ENCODE measurements at regions not wholly inside any gene's neighbourhood (a gene's known extent, or its start where the extent isn't known, plus 50 kb on each side); places are given as distances from the start of the nearest gene placed in this dataset.
A peak's percentile ranks its signal among the peaks of the same experiment; 100 is the strongest.

DNA sequence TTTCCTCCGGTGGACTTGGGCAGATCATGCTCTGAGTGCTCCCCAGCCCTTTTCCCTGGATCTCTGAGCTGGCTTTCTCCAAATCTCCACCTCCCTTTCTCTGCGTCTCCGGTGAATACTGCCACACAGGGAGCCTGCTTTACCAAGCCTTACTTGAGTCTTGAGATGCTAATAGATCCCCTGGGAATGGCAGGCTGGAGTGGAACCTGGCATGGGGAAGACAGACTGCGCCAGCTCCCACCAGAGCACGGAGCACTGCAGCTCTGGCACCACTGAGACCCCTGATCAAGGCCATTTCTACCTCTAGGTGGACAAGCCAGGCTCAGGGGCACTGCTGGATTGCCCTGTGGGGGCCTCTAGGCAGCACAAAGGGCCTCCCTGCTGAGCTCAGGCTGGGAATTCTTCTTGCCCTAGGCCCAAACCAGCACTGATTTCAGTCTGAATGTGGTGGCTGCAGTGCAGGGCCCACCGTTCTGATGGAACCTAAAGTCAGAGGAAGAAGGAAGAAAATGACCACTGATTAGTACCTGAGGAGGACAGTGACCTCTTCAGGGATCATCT, 74.3 kb upstream of the CRHR1 start:
- H3K27ac ChIP-seq, result no peak overlapping the region
- DNase-seq (no peak), ATAC-seq (no peak)
- no peaks in the 10 kb centered on the region for H3K9me3 ChIP-seq
- H3K4me3 ChIP-seq, result no peak overlapping the region
- intact Hi-C loops (cut with DNase I), result no loop called here
- H3K27me3 ChIP-seq (ENCODE audit: insufficient read depth in 3 of 3, low read length in 2 of 3), result peaks cover 0 to 24% (median 0%) of the 10 kb centered on the region in 3 donors
- WGBS, 3 donors, result 60 to 70% (median 66%) methylated on average over 6 of the region's 6 CpGs
- no peaks in the 10 kb centered on the region for H3K36me3 ChIP-seq (ENCODE audit: insufficient read depth in 1 of 2, low read depth in 1 of 2)
- H3K4me1 ChIP-seq, result no peaks in the 10 kb centered on the region
- TF ChIP-seq, protein P1, sequence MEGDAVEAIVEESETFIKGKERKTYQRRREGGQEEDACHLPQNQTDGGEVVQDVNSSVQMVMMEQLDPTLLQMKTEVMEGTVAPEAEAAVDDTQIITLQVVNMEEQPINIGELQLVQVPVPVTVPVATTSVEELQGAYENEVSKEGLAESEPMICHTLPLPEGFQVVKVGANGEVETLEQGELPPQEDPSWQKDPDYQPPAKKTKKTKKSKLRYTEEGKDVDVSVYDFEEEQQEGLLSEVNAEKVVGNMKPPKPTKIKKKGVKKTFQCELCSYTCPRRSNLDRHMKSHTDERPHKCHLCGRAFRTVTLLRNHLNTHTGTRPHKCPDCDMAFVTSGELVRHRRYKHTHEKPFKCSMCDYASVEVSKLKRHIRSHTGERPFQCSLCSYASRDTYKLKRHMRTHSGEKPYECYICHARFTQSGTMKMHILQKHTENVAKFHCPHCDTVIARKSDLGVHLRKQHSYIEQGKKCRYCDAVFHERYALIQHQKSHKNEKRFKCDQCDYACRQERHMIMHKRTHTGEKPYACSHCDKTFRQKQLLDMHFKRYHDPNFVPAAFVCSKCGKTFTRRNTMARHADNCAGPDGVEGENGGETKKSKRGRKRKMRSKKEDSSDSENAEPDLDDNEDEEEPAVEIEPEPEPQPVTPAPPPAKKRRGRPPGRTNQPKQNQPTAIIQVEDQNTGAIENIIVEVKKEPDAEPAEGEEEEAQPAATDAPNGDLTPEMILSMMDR (IDR thresholded peaks at IDR 0.05), result no peak

DNA sequence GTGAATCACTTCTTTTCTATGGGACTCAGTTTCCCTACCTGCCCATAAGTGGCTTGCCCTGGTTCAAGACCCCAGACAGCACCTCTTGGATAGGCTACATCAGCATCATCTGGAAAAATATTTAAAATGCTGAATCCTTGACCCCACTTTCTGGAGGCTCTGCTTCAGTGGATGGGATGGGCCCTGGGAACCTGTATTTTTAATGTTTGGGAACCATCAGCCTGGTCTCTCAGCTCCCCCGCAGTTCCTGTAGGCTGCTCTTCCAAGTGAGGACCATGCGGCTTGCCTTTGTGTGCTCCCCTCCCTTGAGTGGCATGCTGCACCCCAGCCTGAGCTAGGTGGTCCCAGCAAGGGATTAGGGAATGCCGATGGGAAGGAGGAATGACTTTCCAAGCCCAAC, 68.3 kb upstream of the CRHR1 start:
- DNase-seq, result no peak
- WGBS, 3 donors, result 56 to 64% (median 62%) methylated on average over 3 of the region's 3 CpGs
- peaks cover 0 to 15% (median 0%) of the 10 kb centered on the region in 3 donors for H3K27me3 ChIP-seq (ENCODE audit: insufficient read depth in 3 of 3, low read length in 2 of 3)

DNA sequence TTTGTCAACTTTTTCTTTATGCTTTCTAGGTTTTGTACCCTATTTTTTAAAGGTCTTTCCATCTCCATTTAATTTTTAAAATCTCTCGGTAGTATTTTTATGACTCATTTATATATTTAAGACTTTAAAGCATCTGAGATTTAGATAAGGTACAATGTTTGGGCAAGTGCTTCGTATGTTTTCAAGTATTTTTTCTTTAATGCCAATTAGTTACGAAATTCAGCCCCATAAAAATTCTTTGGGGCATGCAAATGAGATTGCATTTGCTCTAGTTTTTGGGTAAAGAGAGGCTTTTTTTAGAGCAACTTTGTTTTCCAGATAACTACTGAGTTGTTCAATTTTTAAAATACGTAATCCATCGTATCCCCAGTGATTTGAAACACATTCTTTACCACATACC, 65.3 kb upstream of the CRHR1 start:
- 77 to 81% (median 80%) methylated on average over 5 of the region's 5 CpGs for WGBS, 3 donors
- ATAC-seq (no peak), DNase-seq (no peak)
- TF ChIP-seq, protein P1 (IDR thresholded peaks at IDR 0.05), result no peak
- H3K4me3 ChIP-seq, result no peak overlapping the region
- no peaks in the 10 kb centered on the region for H3K9me3 ChIP-seq
- no peak overlapping the region for H3K27ac ChIP-seq
- H3K27me3 ChIP-seq (ENCODE audit: insufficient read depth in 3 of 3, low read length in 2 of 3), result peaks cover 0 to 13% (median 0%) of the 10 kb centered on the region in 3 donors
- H3K36me3 ChIP-seq (ENCODE audit: insufficient read depth in 1 of 2, low read depth in 1 of 2), result no peaks in the 10 kb centered on the region
- intact Hi-C loops (cut with DNase I), result no loop called here
- H3K4me1 ChIP-seq, result no peaks in the 10 kb centered on the region

More for the DNA sequence above, 68.3 kb upstream of the CRHR1 start:
- TF ChIP-seq, protein P1 (IDR thresholded peaks at IDR 0.05), result no peak
- no peak for ATAC-seq
- no peaks in the 10 kb centered on the region for H3K9me3 ChIP-seq
- intact Hi-C loops (cut with DNase I), result no loop called here
- H3K4me3 ChIP-seq, result no peak overlapping the region
- no peak overlapping the region for H3K27ac ChIP-seq
- no peaks in the 10 kb centered on the region for H3K36me3 ChIP-seq (ENCODE audit: insufficient read depth in 1 of 2, low read depth in 1 of 2)
- H3K4me1 ChIP-seq, result no peaks in the 10 kb centered on the region

DNA sequence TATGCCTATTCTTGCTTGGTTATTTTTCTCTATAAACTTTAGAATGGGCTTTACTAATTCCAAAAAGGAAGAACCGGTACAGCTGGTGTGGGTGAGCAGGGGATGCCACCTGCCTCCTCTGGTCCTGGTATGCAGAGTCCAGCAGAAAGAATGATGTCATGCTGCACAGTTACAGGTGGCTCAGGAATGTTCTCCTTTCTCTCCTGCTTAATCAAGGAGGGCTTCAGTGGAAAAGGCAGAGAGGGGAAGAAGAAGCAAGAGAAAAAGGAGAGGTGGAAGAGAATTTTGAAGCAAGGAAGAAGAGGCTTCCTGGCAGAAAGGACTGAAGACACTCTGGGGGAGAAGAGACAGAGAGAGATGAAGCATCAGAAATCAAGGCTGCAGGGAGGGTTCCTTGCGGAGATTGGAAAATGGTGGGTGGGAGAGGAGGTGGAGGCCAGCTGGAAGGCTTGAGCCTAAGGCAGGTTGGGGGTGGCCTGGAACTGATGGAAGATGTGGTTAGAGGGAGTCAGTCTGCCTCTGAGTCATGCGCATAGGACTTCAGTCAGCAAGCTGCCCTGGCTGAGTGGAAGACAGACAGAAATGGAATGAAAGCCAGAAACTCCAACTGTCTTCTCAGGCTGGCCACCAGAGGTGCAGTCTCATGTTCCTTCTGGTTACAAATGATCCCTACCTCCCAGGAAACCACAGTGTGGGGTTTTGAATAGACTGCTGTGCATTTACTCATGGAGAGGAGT, 64.6 kb upstream of the CRHR1 start:
- Histone ChIP-seq H3K36me3 (ENCODE audit: insufficient read depth in 1 of 2, low read depth in 1 of 2) (no peaks in the 10 kb centered on the region), H3K4me1 (no peaks in the 10 kb centered on the region), H3K4me3 (no peak overlapping the region), H3K27ac (no peak overlapping the region), H3K27me3 (ENCODE audit: insufficient read depth in 3 of 3, low read length in 2 of 3) (peaks cover 0 to 13% (median 0%) of the 10 kb centered on the region in 3 donors), H3K9me3 (peaks cover 3% of the 10 kb centered on the region)
- ATAC-seq, result peak; percentile 96 to 97 (median 96)
- intact Hi-C loops (cut with DNase I), result loop anchor here in 1 of 2 donors (5.0 kb wide), 1 partner anchor 113 kb away; no protein-coding TSS in a partner anchor
- TF ChIP-seq, protein P1 (IDR thresholded peaks at IDR 0.05), result peak; percentile 50
- DNase-seq, result no peak
- WGBS, 3 donors, result 43 to 51% (median 45%) methylated on average over 3 of the region's 3 CpGs

Measured in psoas muscle (tissue), 7 donors.